ENCODE measurements at regions not wholly inside any gene's neighbourhood (a gene's known extent, or its start where the extent isn't known, plus 50 kb on each side); places are given as distances from the start of the nearest gene placed in this dataset.

- TF ChIP-seq REST (IDR thresholded peaks at IDR 0.05; ENCODE audit: insufficient read depth in 1 of 2, low read depth in 2 of 2, low read length in 2 of 2), result no peak
- no peak for TF ChIP-seq POLR2AphosphoS5 (IDR thresholded peaks at IDR 0.05; ENCODE audit: low read depth, low read length)
- no peak for TF ChIP-seq TAF1 (IDR thresholded peaks at IDR 0.05; ENCODE audit: borderline replicate concordance, insufficient read depth, low read length)
- no peak for TF ChIP-seq SIN3A (IDR thresholded peaks at IDR 0.05; ENCODE audit: borderline replicate concordance, insufficient read depth, low read length)
These were observed 255.4 kb upstream of the SKOR2 start for GRCh38 chr18:47506897-47507296.

- TF ChIP-seq TAF1 (IDR thresholded peaks at IDR 0.05; ENCODE audit: borderline replicate concordance, insufficient read depth, low read length), result no peak
- no peak for TF ChIP-seq SIN3A (IDR thresholded peaks at IDR 0.05; ENCODE audit: borderline replicate concordance, insufficient read depth, low read length)
- TF ChIP-seq FOXP2 (optimal IDR thresholded peaks at IDR 0.05; ENCODE audit: borderline replicate concordance, extremely low read depth, extremely low read length, insufficient read depth), result no peak
- TF ChIP-seq POLR2AphosphoS5 (IDR thresholded peaks at IDR 0.05; ENCODE audit: low read depth, low read length), result no peak
- TF ChIP-seq REST (IDR thresholded peaks at IDR 0.05; ENCODE audit: insufficient read depth in 1 of 2, low read depth in 2 of 2, low read length in 2 of 2), result no peak
These were observed 250.5 kb upstream of the SKOR2 start for GRCh38 chr18:47501946-47502345.

GRCh38 chr18:47500930-47501329, 249.5 kb upstream of the SKOR2 start:
- TF ChIP-seq FOXP2 (optimal IDR thresholded peaks at IDR 0.05; ENCODE audit: borderline replicate concordance, extremely low read depth, extremely low read length, insufficient read depth), result no peak

- TF ChIP-seq POLR2AphosphoS5 (IDR thresholded peaks at IDR 0.05; ENCODE audit: low read depth, low read length) (no peak), REST (IDR thresholded peaks at IDR 0.05; ENCODE audit: insufficient read depth in 1 of 2, low read depth in 2 of 2, low read length in 2 of 2) (no peak), TAF1 (IDR thresholded peaks at IDR 0.05; ENCODE audit: borderline replicate concordance, insufficient read depth, low read length) (no peak), FOXP2 (optimal IDR thresholded peaks at IDR 0.05; ENCODE audit: borderline replicate concordance, extremely low read depth, extremely low read length, insufficient read depth) (no peak), SIN3A (IDR thresholded peaks at IDR 0.05; ENCODE audit: borderline replicate concordance, insufficient read depth, low read length) (no peak)
These were observed 241.2 kb upstream of the SKOR2 start for GRCh38 chr18:47492691-47493090.

- no peak for TF ChIP-seq TAF1 (IDR thresholded peaks at IDR 0.05; ENCODE audit: borderline replicate concordance, insufficient read depth, low read length)
- TF ChIP-seq SIN3A (IDR thresholded peaks at IDR 0.05; ENCODE audit: borderline replicate concordance, insufficient read depth, low read length), result no peak
- TF ChIP-seq POLR2AphosphoS5 (IDR thresholded peaks at IDR 0.05; ENCODE audit: low read depth, low read length), result no peak
- no peak for TF ChIP-seq FOXP2 (optimal IDR thresholded peaks at IDR 0.05; ENCODE audit: borderline replicate concordance, extremely low read depth, extremely low read length, insufficient read depth)
- no peak for TF ChIP-seq REST (IDR thresholded peaks at IDR 0.05; ENCODE audit: insufficient read depth in 1 of 2, low read depth in 2 of 2, low read length in 2 of 2)
These were observed 239.4 kb upstream of the SKOR2 start for GRCh38 chr18:47490882-47491281.

All from PFSK-1 (cell line).